ENCODE measurements at regions not wholly inside any gene's neighbourhood (a gene's known extent, or its start where the extent isn't known, plus 50 kb on each side); places are given as distances from the start of the nearest gene placed in this dataset.

DNA sequence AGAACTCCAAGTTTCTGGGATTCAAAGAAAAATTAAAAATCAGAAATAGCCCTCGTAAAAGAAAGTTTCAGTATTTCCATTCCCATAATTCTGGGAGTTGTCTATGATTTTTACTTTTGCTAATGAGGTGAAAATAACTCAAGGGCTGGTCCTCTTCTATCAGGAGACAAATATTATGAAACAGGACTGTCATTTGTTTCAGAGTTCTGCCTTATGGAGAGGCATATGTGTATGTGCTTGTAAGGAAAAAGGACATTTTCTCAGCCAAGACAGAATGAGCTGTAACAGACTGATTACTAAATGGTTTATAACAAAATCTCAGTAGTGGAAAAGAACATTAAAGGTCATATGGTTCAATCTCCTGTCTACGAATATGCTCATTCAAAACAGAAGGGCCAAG lies 59.0 kb upstream of the TAB3 start:
- no peaks in the 10 kb centered on the region for H3K9me3 ChIP-seq (ENCODE audit: insufficient read depth, low read length, severe bottlenecking)
- ATAC-seq (ENCODE audit: insufficient read depth, low read depth), result no peak
- H4K20me1 ChIP-seq (ENCODE audit: insufficient read depth, low read length), result no peaks in the 10 kb centered on the region
- no peak for DNase-seq
- no peak overlapping the region for H3K27ac ChIP-seq (ENCODE audit: low read length)
- H2AFZ ChIP-seq (ENCODE audit: low read depth, low read length), result no peak overlapping the region
- H3K4me1 ChIP-seq (ENCODE audit: insufficient read depth, low read length), result no peaks in the 10 kb centered on the region
- H3K9ac ChIP-seq (ENCODE audit: low read depth, low read length), result no peak overlapping the region
- no peaks in the 10 kb centered on the region for H3K27me3 ChIP-seq (ENCODE audit: insufficient read depth, low read length, poor library complexity)
- H3K4me2 ChIP-seq (ENCODE audit: insufficient read depth, low read length), result no peak overlapping the region
- TF ChIP-seq, protein P1, sequence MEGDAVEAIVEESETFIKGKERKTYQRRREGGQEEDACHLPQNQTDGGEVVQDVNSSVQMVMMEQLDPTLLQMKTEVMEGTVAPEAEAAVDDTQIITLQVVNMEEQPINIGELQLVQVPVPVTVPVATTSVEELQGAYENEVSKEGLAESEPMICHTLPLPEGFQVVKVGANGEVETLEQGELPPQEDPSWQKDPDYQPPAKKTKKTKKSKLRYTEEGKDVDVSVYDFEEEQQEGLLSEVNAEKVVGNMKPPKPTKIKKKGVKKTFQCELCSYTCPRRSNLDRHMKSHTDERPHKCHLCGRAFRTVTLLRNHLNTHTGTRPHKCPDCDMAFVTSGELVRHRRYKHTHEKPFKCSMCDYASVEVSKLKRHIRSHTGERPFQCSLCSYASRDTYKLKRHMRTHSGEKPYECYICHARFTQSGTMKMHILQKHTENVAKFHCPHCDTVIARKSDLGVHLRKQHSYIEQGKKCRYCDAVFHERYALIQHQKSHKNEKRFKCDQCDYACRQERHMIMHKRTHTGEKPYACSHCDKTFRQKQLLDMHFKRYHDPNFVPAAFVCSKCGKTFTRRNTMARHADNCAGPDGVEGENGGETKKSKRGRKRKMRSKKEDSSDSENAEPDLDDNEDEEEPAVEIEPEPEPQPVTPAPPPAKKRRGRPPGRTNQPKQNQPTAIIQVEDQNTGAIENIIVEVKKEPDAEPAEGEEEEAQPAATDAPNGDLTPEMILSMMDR (IDR thresholded peaks at IDR 0.05; ENCODE audit: borderline replicate concordance, extremely low read depth, low read length, poor library complexity, severe bottlenecking), result no peak
- TF ChIP-seq EZH2 (IDR thresholded peaks at IDR 0.05; ENCODE audit: borderline replicate concordance, low read depth, low read length, severe bottlenecking), result no peak
- H3K79me2 ChIP-seq (ENCODE audit: insufficient read depth, low read length), result no peaks in the 10 kb centered on the region
- no peaks in the 10 kb centered on the region for H3K36me3 ChIP-seq (ENCODE audit: insufficient read depth, low read length)
- H3K4me3 ChIP-seq (ENCODE audit: low read depth in 1 of 2, low read length in 2 of 2), result no peak overlapping the region

DNA sequence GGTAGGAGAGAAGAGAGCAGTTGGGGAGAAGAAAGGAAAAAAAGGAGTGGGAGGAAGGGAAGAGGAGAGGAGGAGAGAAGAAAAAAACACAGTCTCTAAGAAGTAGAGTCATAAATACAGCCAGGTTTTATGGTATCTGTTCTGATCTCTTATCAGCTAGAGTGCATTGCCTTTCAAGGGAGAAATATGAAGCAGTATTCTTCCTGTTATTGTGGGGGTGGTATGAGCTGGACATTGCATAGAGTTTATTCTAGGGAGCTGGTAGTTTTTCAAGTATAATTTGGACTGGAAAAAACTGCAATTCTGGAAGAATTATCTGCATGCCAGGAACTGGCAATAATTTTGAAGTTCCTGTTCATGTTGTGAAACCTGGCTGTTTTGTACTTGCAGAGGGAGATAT lies 54.9 kb upstream of the TAB3 start:
- H3K4me1 ChIP-seq (ENCODE audit: insufficient read depth, low read length), result no peaks in the 10 kb centered on the region
- no peaks in the 10 kb centered on the region for H3K27me3 ChIP-seq (ENCODE audit: insufficient read depth, low read length, poor library complexity)
- H3K4me2 ChIP-seq (ENCODE audit: insufficient read depth, low read length), result no peak overlapping the region
- no peaks in the 10 kb centered on the region for H3K9me3 ChIP-seq (ENCODE audit: insufficient read depth, low read length, severe bottlenecking)
- H3K79me2 ChIP-seq (ENCODE audit: insufficient read depth, low read length), result no peaks in the 10 kb centered on the region
- no peak overlapping the region for H3K4me3 ChIP-seq (ENCODE audit: low read depth in 1 of 2, low read length in 2 of 2)
- ATAC-seq (ENCODE audit: insufficient read depth, low read depth), result no peak
- no peak overlapping the region for H3K27ac ChIP-seq (ENCODE audit: low read length)
- no peak overlapping the region for H3K9ac ChIP-seq (ENCODE audit: low read depth, low read length)
- no peaks in the 10 kb centered on the region for H3K36me3 ChIP-seq (ENCODE audit: insufficient read depth, low read length)
- H2AFZ ChIP-seq (ENCODE audit: low read depth, low read length), result no peak overlapping the region
- DNase-seq, result no peak
- H4K20me1 ChIP-seq (ENCODE audit: insufficient read depth, low read length), result no peaks in the 10 kb centered on the region
- TF ChIP-seq, protein P1 (IDR thresholded peaks at IDR 0.05; ENCODE audit: borderline replicate concordance, extremely low read depth, low read length, poor library complexity, severe bottlenecking), result no peak
- no peak for TF ChIP-seq EZH2 (IDR thresholded peaks at IDR 0.05; ENCODE audit: borderline replicate concordance, low read depth, low read length, severe bottlenecking)

DNA sequence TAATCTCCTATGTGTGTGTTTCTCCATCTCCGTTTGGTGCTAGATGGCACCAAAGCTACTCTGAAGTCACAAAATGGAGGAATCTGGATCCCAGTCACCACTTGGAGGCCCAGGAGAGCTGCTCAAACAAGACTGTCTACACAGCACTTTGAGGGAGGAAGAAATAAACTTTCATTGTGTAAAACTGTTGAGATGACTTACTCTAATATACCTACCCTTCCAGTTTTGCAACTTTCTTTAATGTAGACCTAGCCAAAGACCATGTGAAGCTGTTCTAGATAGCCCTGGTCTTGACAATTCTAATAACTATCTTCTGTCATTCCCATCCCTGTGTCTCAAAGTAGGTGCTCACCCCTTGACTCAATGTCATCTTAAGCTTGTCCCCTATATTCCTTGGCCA lies 52.8 kb upstream of the TAB3 start:
- H3K9me3 ChIP-seq (ENCODE audit: insufficient read depth, low read length, severe bottlenecking), result no peaks in the 10 kb centered on the region
- no peaks in the 10 kb centered on the region for H3K79me2 ChIP-seq (ENCODE audit: insufficient read depth, low read length)
- DNase-seq (no peak), ATAC-seq (ENCODE audit: insufficient read depth, low read depth) (no peak)
- no peaks in the 10 kb centered on the region for H4K20me1 ChIP-seq (ENCODE audit: insufficient read depth, low read length)
- H2AFZ ChIP-seq (ENCODE audit: low read depth, low read length), result no peak overlapping the region
- no peak for TF ChIP-seq EZH2 (IDR thresholded peaks at IDR 0.05; ENCODE audit: borderline replicate concordance, low read depth, low read length, severe bottlenecking)
- TF ChIP-seq, protein P1 (IDR thresholded peaks at IDR 0.05; ENCODE audit: borderline replicate concordance, extremely low read depth, low read length, poor library complexity, severe bottlenecking), result no peak
- no peaks in the 10 kb centered on the region for H3K36me3 ChIP-seq (ENCODE audit: insufficient read depth, low read length)
- no peak overlapping the region for H3K4me3 ChIP-seq (ENCODE audit: low read depth in 1 of 2, low read length in 2 of 2)
- H3K4me2 ChIP-seq (ENCODE audit: insufficient read depth, low read length), result no peak overlapping the region
- H3K4me1 ChIP-seq (ENCODE audit: insufficient read depth, low read length), result no peaks in the 10 kb centered on the region
- no peak overlapping the region for H3K27ac ChIP-seq (ENCODE audit: low read length)
- no peak overlapping the region for H3K9ac ChIP-seq (ENCODE audit: low read depth, low read length)
- no peaks in the 10 kb centered on the region for H3K27me3 ChIP-seq (ENCODE audit: insufficient read depth, low read length, poor library complexity)

DNA sequence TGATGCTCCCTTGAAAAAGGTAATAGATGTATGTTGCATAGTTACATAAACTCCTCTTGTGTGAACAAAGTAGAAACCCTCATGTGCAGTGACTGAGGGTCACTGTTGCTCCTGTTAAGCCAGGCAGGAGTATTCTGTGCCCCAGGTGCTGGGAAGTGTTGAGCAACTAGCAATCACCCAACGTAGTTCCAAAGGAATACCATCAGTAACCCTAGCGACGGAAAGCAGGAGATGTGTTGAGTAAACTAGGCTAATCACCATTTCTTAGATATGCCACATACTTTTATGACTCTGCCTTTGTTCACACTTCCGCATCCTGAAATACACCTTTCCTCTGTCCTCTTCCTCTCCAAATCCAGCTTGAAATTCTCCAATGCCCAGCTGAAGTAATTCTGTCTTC lies 50.9 kb upstream of the TAB3 start:
- H2AFZ ChIP-seq (ENCODE audit: low read depth, low read length), result no peak overlapping the region
- ATAC-seq (ENCODE audit: insufficient read depth, low read depth) (no peak), DNase-seq (no peak)
- no peaks in the 10 kb centered on the region for H4K20me1 ChIP-seq (ENCODE audit: insufficient read depth, low read length)
- no peaks in the 10 kb centered on the region for H3K36me3 ChIP-seq (ENCODE audit: insufficient read depth, low read length)
- no peaks in the 10 kb centered on the region for H3K27me3 ChIP-seq (ENCODE audit: insufficient read depth, low read length, poor library complexity)
- no peak overlapping the region for H3K4me3 ChIP-seq (ENCODE audit: low read depth in 1 of 2, low read length in 2 of 2)
- no peak for TF ChIP-seq EZH2 (IDR thresholded peaks at IDR 0.05; ENCODE audit: borderline replicate concordance, low read depth, low read length, severe bottlenecking)
- TF ChIP-seq, protein P1 (IDR thresholded peaks at IDR 0.05; ENCODE audit: borderline replicate concordance, extremely low read depth, low read length, poor library complexity, severe bottlenecking), result no peak
- H3K27ac ChIP-seq (ENCODE audit: low read length), result no peak overlapping the region
- H3K9ac ChIP-seq (ENCODE audit: low read depth, low read length), result no peak overlapping the region
- no peaks in the 10 kb centered on the region for H3K4me1 ChIP-seq (ENCODE audit: insufficient read depth, low read length)
- no peak overlapping the region for H3K4me2 ChIP-seq (ENCODE audit: insufficient read depth, low read length)
- H3K79me2 ChIP-seq (ENCODE audit: insufficient read depth, low read length), result no peaks in the 10 kb centered on the region
- H3K9me3 ChIP-seq (ENCODE audit: insufficient read depth, low read length, severe bottlenecking), result no peaks in the 10 kb centered on the region

All from DND-41 (cell line).